HG02981 (cell line): ENCODE measurements at regions not wholly inside any gene's neighbourhood (a gene's known extent, or its start where the extent isn't known, plus 50 kb on each side); places are given as distances from the start of the nearest gene placed in this dataset.

Source experiments
- ATAC-seq: cut with Tn5 transposase; IDR thresholded peaks from one replicate; pipeline ENCODE4 v1.9.1; 2021; ENCODE audit warnings: mild to moderate bottlenecking, moderate library complexity; ENCODE audit not compliant: unreplicated experiment

GRCh38 chr3:31135546-31135945 is 241.1 kb upstream of the GADL1 start:
- ATAC-seq: no peak

- ATAC-seq: no peak
These were observed 243.4 kb upstream of the GADL1 start for GRCh38 chr3:31137718-31138465.

GRCh38 chr3:31140470-31140869 is 246.0 kb upstream of the GADL1 start:
- no peak for ATAC-seq

DNA sequence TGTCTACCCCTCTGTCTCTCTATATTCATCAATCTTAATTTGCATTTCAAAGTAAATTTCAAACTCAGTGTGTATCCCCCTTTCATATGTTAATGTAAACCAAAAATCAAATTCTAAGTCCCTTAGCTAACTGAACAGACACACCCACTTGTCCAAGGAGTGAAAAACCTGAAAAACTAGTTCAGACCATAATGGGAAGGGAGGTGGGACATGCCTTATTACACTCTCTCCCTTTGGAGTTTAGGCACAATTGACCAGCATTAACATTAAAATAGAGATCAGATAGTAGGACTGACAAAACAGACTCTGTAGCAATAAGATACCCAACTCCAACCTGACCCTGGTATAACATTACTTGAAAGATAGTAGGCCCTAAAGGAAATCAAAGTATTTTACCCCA is 247.7 kb upstream of the GADL1 start:
- no peak for ATAC-seq

DNA sequence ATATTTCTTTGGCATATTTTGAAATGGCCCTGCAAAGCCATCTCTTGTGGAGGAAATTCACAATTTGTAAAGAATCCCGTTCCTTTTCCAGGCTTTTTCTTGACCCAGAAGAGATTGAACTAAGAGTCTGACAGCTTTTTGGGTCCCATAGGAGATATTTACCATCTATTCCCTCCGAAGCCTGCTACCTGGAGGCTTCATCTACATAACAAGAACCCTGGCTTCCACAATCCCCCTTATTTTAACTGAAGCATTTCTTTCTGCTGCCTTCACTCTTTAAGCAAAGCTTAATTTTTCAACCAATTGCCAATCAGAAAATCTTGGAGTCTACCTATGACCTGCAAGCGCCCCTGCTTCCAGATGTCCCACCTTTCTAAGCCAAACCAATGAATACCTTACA is 248.1 kb upstream of the GADL1 start:
- ATAC-seq: no peak

GRCh38 chr3:31145062-31145461 is 250.6 kb upstream of the GADL1 start:
- no peak for ATAC-seq

- no peak for ATAC-seq
These were observed 253.1 kb upstream of the GADL1 start for GRCh38 chr3:31147550-31147949.

DNA sequence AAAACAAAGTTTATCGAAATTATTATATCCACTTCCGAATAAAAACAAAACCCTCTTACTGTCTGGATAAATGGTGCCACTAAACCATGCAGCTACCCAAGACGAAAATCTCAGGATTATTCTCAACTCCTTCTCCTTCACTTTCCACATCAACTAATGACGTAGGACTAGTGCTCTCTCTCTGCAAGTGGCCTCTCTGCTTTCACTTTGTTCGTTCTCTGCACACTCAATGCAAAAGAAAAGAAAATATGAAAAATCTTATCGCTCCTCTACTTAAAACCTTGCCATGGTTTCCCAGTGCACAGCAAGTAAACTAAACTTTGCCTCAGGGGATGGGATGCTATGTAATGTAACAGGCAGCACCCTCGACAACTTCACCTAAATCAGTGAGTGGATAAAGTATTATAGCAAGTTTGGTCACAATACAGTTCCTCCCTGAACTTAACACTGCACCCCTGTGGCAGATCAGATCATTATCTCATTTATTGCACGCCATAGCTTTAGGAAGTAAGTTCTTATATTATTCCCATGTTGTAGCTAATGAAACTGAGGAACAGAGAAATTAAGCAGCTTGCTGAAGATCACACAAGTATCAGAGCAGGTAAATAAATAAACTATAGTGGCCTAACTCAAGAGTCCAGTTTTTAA is 262.7 kb upstream of the GADL1 start:
- ATAC-seq: no peak

DNA sequence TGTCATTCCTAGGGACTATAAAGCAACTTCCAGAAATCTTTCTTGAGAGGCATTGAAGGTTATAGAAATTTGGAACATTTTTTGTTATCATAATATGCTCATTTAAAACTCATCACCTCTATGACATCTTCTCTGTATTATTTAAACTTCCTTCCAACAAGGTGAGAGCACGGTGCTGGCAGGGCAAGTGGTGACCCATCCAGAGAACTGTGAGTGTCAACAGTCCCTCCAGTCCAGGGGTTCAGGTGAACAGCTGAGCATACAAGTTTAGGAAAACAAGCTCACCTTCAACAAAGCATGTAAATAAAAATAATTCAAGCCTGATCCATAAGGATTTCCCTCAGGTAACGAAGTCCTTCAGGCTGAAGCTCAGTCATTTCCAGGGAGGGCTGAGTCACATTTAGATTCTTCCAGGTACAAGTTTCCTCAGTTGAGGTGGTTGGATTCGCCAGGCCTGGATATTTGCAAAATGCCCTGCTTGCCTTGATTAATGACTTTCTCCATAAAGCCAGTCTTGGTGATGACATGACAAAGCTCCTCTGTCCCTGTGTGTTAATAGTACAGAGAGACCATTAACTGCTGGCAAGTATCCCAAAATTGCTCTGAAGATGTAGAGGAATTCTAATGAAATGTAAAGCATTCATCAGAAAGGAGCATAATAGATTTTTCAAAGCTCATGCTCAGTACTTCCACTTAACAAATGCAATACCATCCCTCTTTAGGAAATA is 263.6 kb upstream of the GADL1 start:
- no peak for ATAC-seq

DNA sequence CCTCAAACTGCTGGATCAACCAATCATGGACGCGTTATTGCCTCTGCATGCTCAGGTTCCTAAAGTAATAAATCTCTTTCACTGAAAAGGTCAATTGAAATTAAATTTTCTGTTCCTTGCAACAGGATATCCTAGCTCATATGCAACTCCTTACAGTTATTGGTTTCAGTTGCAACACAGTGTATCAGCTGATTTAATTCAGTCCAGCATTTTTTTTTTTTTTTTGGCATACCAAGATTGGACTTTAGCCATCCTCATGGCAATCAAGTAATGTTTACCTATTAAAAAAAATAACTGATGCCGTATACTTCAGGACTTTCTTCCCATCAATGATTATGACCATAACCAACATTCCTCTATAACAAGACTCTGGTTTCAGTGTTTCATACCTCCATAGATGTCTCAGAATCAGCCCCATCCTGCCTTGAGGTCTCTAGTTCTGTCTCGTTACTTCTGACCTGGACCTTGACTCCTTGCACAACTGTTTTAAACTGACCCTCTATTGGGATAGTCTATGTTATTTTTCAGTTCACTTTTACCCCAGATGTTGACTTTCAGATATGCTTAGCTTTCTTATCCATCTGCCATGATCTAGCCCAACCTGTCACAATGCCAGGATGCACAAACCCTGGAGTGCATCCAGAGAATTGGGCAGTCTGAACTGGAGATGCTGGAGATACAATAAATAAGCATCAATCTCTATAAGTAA is 265.0 kb upstream of the GADL1 start:
- ATAC-seq: no peak

- no peak for ATAC-seq
These were observed 267.4 kb upstream of the GADL1 start for GRCh38 chr3:31161889-31162288.

GRCh38 chr3:31164381-31164780 is 269.9 kb upstream of the GADL1 start:
- ATAC-seq: no peak

DNA sequence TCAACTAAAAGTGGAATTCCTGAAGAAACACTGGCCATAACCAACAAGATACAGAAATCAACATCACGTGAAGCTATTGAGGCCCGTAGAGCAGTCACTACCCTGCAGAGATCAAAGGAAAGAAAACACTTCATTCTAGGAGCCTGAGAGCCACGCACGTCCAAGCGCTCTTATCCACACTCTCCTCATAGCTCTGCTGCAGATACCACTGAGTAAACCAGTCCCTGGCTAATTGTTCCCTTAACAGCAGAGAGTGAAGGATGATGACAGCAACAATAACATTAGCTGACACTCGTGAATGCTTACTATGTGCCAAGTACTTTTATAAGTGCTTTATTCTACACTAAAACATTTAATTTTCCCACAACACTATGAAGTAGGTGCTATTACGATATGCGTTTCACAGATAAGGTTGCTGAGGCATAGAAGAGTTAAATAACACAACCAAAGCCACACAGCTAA is 271.0 kb upstream of the GADL1 start:
- no peak for ATAC-seq

DNA sequence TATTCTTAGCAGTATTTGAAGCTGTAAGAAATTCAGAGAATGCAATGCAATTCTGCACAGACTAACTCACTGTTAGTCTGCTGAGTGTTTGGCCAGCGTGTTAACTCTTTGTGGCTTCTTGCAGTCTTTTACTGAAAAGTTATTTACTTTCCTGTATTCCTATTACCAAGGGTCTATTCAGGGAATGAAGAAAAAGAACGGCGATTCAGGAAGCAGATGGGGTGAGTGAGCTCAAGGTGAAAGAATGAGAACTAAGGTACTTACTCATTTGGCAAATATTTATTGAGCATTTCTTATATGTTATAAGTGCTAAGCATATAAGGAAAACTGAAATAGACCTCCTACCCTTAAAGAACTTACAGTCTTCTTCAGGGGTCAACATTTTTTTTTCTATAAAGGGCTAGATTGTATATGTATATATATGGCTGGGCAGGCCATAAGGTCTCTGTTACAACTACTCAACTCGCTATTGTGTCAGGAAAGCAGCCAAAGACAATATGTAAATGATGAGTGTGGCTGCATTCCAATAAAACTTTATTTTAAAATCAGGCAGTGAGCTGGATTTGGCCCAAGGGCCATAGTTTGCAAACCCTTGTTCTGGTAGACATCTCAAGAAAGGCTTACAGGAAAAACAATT is 271.9 kb upstream of the GADL1 start:
- ATAC-seq: no peak

- ATAC-seq: no peak
These were observed 273.2 kb upstream of the GADL1 start for GRCh38 chr3:31167666-31168065.

GRCh38 chr3:31170932-31171670 is 276.6 kb upstream of the GADL1 start:
- no peak for ATAC-seq

DNA sequence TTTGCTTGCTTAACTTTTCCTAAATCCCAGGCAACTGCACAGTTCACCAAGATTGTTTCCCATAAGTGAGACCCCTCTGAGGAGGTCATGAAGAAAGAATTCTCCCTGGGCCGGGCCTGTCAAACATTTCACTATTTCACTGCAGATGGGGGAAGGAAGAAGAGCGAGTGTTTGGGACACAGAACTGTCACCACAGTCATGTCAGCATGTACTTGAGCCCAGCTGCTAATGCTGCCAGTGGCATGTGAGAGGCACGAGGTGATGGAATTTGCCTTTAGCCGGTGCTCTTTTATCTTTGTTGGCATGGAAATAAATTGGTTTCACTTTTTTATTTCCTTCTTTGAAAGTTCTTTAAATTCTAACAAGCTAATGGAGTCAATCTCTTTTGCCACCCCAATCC is 277.9 kb upstream of the GADL1 start:
- no peak for ATAC-seq

DNA sequence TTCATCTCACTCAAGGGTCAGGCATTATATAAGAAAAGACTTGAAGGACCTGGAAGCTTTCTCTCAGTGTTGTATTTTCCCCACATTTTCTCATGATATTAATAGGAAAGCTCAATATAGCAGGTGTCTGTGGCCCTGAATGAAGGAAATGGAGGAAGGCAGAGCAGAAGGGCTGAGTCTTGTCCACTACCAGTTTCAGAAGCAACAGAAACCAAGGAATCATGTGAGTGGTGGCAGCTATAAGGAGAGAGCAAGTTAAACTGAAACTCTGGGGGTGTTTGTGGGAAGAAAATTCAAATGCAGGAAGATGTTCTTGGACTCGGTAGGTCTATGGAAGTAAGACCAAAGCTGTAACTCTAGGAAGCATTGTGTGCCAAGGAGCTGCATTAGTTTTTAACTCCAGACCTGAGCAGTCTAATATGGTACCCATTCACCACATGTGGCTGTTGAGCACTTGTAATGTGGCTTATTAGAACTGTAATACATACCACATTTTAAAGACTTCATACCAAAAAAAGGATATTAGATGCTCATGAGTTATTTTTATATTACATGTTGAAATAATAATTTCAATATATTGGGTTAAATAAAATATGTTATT is 278.8 kb upstream of the GADL1 start:
- ATAC-seq: no peak

- no peak for ATAC-seq
These were observed 279.6 kb upstream of the GADL1 start for GRCh38 chr3:31174079-31174478.

DNA sequence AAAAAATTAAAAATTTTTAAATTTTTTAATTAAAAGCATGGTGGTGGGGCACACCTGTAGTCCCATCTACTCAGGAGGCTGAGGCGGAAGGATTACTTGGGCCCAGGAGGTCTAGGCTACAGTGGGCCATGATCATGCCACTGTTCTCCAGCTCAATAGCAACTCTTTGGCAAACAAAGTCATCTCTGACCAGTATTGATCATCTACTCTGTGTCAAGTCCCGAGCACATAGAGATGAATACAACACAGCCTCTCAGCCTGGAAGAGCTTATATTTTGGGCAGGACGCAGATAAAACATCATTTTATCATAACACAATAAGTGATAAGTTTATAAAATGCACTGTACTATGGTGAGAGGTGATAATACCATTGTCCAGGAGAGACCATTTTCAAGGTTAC is 281.6 kb upstream of the GADL1 start:
- no peak for ATAC-seq
